HG03175 (cell line): ENCODE measurements at regions not wholly inside any gene's neighbourhood (a gene's known extent, or its start where the extent isn't known, plus 50 kb on each side); places are given as distances from the start of the nearest gene placed in this dataset.

Source experiments
- ATAC-seq: cut with Tn5 transposase; IDR thresholded peaks from one replicate; pipeline ENCODE4 v1.9.1; 2021; ENCODE audit warnings: mild to moderate bottlenecking, moderate library complexity; ENCODE audit not compliant: unreplicated experiment

- ATAC-seq: no peak
Measured at GRCh38 chr4:132506568-132506967, 642.5 kb upstream of the PCDH10 start.

GRCh38 chr4:132513491-132513890 is 635.6 kb upstream of the PCDH10 start:
- ATAC-seq: no peak

- ATAC-seq: no peak
Measured at GRCh38 chr4:132526652-132527051, 622.4 kb upstream of the PCDH10 start.

GRCh38 chr4:132527817-132528216 is 621.3 kb upstream of the PCDH10 start:
- no peak for ATAC-seq

GRCh38 chr4:132530861-132531260 is 618.2 kb upstream of the PCDH10 start:
- ATAC-seq: no peak

GRCh38 chr4:132540268-132540667 is 608.8 kb upstream of the PCDH10 start:
- no peak for ATAC-seq

- no peak for ATAC-seq
Measured at GRCh38 chr4:132540797-132541196, 608.3 kb upstream of the PCDH10 start.

- ATAC-seq: no peak
Measured at GRCh38 chr4:132542228-132542627, 606.9 kb upstream of the PCDH10 start.

- no peak for ATAC-seq
Measured at GRCh38 chr4:132548463-132548862, 600.6 kb upstream of the PCDH10 start.

- no peak for ATAC-seq
Measured at GRCh38 chr4:132556316-132556715, 592.8 kb upstream of the PCDH10 start.

GRCh38 chr4:132557660-132558059 is 591.4 kb upstream of the PCDH10 start:
- no peak for ATAC-seq

GRCh38 chr4:132564920-132565319 is 584.2 kb upstream of the PCDH10 start:
- ATAC-seq: no peak

- ATAC-seq: no peak
Measured at GRCh38 chr4:132565542-132565941, 583.6 kb upstream of the PCDH10 start.

- no peak for ATAC-seq
Measured at GRCh38 chr4:132572210-132572609, 576.9 kb upstream of the PCDH10 start.

GRCh38 chr4:132587626-132588025 is 561.5 kb upstream of the PCDH10 start:
- ATAC-seq: no peak

GRCh38 chr4:132592340-132592739 is 556.8 kb upstream of the PCDH10 start:
- ATAC-seq: no peak

GRCh38 chr4:132592850-132593249 is 556.2 kb upstream of the PCDH10 start:
- ATAC-seq: no peak

- no peak for ATAC-seq
Measured at GRCh38 chr4:132593717-132594400, 555.2 kb upstream of the PCDH10 start.

- no peak for ATAC-seq
Measured at GRCh38 chr4:132596186-132596585, 552.9 kb upstream of the PCDH10 start.

- ATAC-seq: no peak
Measured at GRCh38 chr4:132605551-132605950, 543.5 kb upstream of the PCDH10 start.

GRCh38 chr4:132614682-132615081 is 534.4 kb upstream of the PCDH10 start:
- no peak for ATAC-seq

GRCh38 chr4:132619968-132620367 is 529.1 kb upstream of the PCDH10 start:
- no peak for ATAC-seq
